ENCODE measurements at regions not wholly inside any gene's neighbourhood (a gene's known extent, or its start where the extent isn't known, plus 50 kb on each side); places are given as distances from the start of the nearest gene placed in this dataset.

DNA sequence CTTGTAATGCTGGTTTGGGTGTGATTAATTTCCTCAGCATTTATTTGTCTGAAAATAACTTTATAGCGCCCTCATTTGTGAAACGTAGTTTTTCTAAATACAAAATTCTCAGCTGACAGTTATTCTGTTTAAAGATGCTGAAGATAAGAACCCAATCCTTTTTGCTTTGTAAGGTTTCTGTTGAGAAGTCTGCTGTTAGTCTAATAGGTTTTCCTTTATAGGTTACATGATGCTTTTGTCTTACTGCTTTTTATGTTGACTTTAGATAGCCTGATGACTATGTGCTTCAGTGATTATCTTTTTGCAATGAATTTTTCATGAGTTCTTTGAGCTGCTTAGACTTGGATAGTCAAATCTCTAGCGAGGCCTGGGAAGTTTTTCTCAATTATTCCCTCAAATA lies 168.6 kb upstream of the PDE3A start:
- Histone ChIP-seq H3K4me2 (ENCODE audit: low read length) (no peak overlapping the region), H3K79me2 (ENCODE audit: insufficient read depth, low read depth, low read length) (no peaks in the 10 kb centered on the region), H3K27ac (ENCODE audit: low read depth, low read length, poor library complexity, severe bottlenecking) (no peak overlapping the region), H4K20me1 (ENCODE audit: insufficient read depth, low read length) (no peaks in the 10 kb centered on the region), H3K9me3 (ENCODE audit: low read length) (no peaks in the 10 kb centered on the region), H3K36me3 (ENCODE audit: insufficient read depth, low read length) (no peaks in the 10 kb centered on the region), H3K4me3 (ENCODE audit: low read depth, low read length, poor library complexity, severe bottlenecking) (no peak overlapping the region), H3K4me1 (ENCODE audit: insufficient read depth, low read length, poor library complexity, severe bottlenecking) (no peaks in the 10 kb centered on the region), H3K9me2 (ENCODE audit: insufficient read depth, low read length) (no peaks in the 10 kb centered on the region), H2AFZ (ENCODE audit: low read length) (no peak overlapping the region)
- DNase-seq (ENCODE audit: low spot score): no peak
- intact Hi-C loops (cut with micrococcal nuclease; ENCODE audit: unreplicated experiment): no loop called here
- ChIA-PET CTCF (ENCODE audit: unreplicated experiment) (no interaction called here), POLR2A (no interaction called here)
- TF ChIP-seq EZH2phosphoT487 (IDR thresholded peaks at IDR 0.05; ENCODE audit: borderline replicate concordance, low read depth, low read length): no peak
- TF ChIP-seq, protein P1, sequence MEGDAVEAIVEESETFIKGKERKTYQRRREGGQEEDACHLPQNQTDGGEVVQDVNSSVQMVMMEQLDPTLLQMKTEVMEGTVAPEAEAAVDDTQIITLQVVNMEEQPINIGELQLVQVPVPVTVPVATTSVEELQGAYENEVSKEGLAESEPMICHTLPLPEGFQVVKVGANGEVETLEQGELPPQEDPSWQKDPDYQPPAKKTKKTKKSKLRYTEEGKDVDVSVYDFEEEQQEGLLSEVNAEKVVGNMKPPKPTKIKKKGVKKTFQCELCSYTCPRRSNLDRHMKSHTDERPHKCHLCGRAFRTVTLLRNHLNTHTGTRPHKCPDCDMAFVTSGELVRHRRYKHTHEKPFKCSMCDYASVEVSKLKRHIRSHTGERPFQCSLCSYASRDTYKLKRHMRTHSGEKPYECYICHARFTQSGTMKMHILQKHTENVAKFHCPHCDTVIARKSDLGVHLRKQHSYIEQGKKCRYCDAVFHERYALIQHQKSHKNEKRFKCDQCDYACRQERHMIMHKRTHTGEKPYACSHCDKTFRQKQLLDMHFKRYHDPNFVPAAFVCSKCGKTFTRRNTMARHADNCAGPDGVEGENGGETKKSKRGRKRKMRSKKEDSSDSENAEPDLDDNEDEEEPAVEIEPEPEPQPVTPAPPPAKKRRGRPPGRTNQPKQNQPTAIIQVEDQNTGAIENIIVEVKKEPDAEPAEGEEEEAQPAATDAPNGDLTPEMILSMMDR (conservative IDR thresholded peaks at IDR 0.05; ENCODE audit: low read length): no peak
- BruUV-seq (replicated peaks): no TSS peak

DNA sequence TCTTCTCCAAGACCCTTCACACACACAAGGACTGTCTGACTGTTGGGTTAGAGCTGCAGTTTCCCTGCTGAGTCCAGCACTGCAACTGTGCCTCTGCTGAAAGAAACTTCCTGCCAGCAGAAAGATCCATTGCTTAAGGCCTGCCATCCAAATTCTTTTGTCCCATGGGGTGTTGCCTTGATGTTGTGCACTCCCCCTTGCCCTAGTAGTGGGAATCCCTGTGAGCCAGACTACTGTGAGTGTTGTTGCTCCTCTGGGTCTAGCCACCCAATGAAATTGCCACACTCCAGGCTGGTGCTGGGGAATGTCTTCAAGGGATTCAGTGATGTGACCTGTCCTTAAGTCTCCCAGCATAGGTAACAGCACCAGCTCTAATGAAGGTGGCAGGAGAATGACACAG lies 166.6 kb upstream of the PDE3A start:
- Histone ChIP-seq H3K9me3 (ENCODE audit: low read length) (no peaks in the 10 kb centered on the region), H3K4me2 (ENCODE audit: low read length) (no peak overlapping the region), H3K79me2 (ENCODE audit: insufficient read depth, low read depth, low read length) (no peaks in the 10 kb centered on the region), H4K20me1 (ENCODE audit: insufficient read depth, low read length) (no peaks in the 10 kb centered on the region), H3K4me3 (ENCODE audit: low read depth, low read length, poor library complexity, severe bottlenecking) (no peak overlapping the region), H3K9me2 (ENCODE audit: insufficient read depth, low read length) (no peaks in the 10 kb centered on the region), H3K27ac (ENCODE audit: low read depth, low read length, poor library complexity, severe bottlenecking) (no peak overlapping the region), H2AFZ (ENCODE audit: low read length) (no peak overlapping the region), H3K36me3 (ENCODE audit: insufficient read depth, low read length) (no peaks in the 10 kb centered on the region), H3K4me1 (ENCODE audit: insufficient read depth, low read length, poor library complexity, severe bottlenecking) (no peaks in the 10 kb centered on the region)
- no TSS peak for BruUV-seq (replicated peaks)
- DNase-seq (ENCODE audit: low spot score): no peak
- TF ChIP-seq EZH2phosphoT487 (IDR thresholded peaks at IDR 0.05; ENCODE audit: borderline replicate concordance, low read depth, low read length): no peak
- TF ChIP-seq, protein P1 (conservative IDR thresholded peaks at IDR 0.05; ENCODE audit: low read length): no peak
- POLR2A ChIA-PET: interaction anchor here (1.0 kb wide), 1 partner anchor 10 kb away, joined by 4 read pairs; no protein-coding TSS in a partner anchor
- intact Hi-C loops (cut with micrococcal nuclease; ENCODE audit: unreplicated experiment): no loop called here
- CTCF ChIA-PET (ENCODE audit: unreplicated experiment): no interaction called here

DNA sequence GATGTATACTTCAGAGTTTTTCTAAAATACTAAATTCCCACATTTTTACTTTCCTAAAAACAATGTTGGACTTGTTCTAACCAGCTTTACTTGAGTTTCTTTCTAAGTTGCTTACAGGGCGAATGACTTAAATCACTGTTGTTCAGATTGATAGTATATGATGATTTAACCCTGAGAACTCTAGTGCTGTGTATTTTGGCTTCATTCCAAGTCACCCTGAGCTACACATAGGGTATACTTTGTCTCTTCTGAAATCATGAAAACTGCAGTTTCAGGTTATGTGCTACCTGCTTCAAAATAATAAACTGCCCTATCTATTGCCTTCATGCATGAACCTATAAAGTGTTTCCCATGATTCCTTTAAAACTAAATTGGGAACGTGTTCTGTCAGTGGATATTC lies 162.5 kb upstream of the PDE3A start:
- Histone ChIP-seq H3K9me2 (ENCODE audit: insufficient read depth, low read length) (no peaks in the 10 kb centered on the region), H3K27ac (ENCODE audit: low read depth, low read length, poor library complexity, severe bottlenecking) (no peak overlapping the region), H4K20me1 (ENCODE audit: insufficient read depth, low read length) (no peaks in the 10 kb centered on the region), H3K79me2 (ENCODE audit: insufficient read depth, low read depth, low read length) (no peaks in the 10 kb centered on the region), H2AFZ (ENCODE audit: low read length) (no peak overlapping the region), H3K4me1 (ENCODE audit: insufficient read depth, low read length, poor library complexity, severe bottlenecking) (no peaks in the 10 kb centered on the region), H3K4me2 (ENCODE audit: low read length) (no peak overlapping the region), H3K4me3 (ENCODE audit: low read depth, low read length, poor library complexity, severe bottlenecking) (no peak overlapping the region), H3K9me3 (ENCODE audit: low read length) (no peaks in the 10 kb centered on the region), H3K36me3 (ENCODE audit: insufficient read depth, low read length) (no peaks in the 10 kb centered on the region)
- intact Hi-C loops (cut with micrococcal nuclease; ENCODE audit: unreplicated experiment): no loop called here
- POLR2A ChIA-PET: no interaction called here
- no TSS peak for BruUV-seq (replicated peaks)
- DNase-seq (ENCODE audit: low spot score): no peak
- CTCF ChIA-PET (ENCODE audit: unreplicated experiment): no interaction called here
- TF ChIP-seq, protein P1 (conservative IDR thresholded peaks at IDR 0.05; ENCODE audit: low read length): no peak
- TF ChIP-seq EZH2phosphoT487 (IDR thresholded peaks at IDR 0.05; ENCODE audit: borderline replicate concordance, low read depth, low read length): no peak
